Mucosa of gallbladder (tissue), 1 donor: ENCODE measurements at regions not wholly inside any gene's neighbourhood (a gene's known extent, or its start where the extent isn't known, plus 50 kb on each side); places are given as distances from the start of the nearest gene placed in this dataset.
"Not testable (repeated sequence)": the region's sequence is repeated elsewhere in the genome, so short reads cannot be mapped to it uniquely, and the experiment has no call there.

Experiments
- DNase-seq: peaks from one replicate; pipeline ENCODE4 v3.0.0-alpha.2; 2020; ENCODE audit warnings: low spot score
- donor health status: DM: no; HTN: no; CAD: no.

GRCh38 chr7:52584041-52584440, 451.4 kb upstream of the POM121L12 start:
- no peak for DNase-seq

- not testable (repeated sequence) for DNase-seq
These were observed 462.3 kb upstream of the POM121L12 start for GRCh38 chr7:52573141-52573540.

- DNase-seq = no peak
These were observed 464.4 kb upstream of the POM121L12 start for GRCh38 chr7:52571026-52571425.

- no peak for DNase-seq
These were observed 466.3 kb upstream of the POM121L12 start for GRCh38 chr7:52569151-52569550.

- DNase-seq = no peak
These were observed 469.5 kb upstream of the POM121L12 start for GRCh38 chr7:52565974-52566373.

- DNase-seq = no peak
These were observed 479.6 kb upstream of the POM121L12 start for GRCh38 chr7:52555805-52556204.

GRCh38 chr7:52547308-52547910, 488.0 kb upstream of the POM121L12 start:
- DNase-seq = peak; percentile 21

GRCh38 chr7:52541198-52541765, 494.2 kb upstream of the POM121L12 start:
- peak; percentile 33 for DNase-seq

GRCh38 chr7:52540041-52540440, 495.4 kb upstream of the POM121L12 start:
- DNase-seq = no peak

- no peak for DNase-seq
These were observed 496.0 kb upstream of the POM121L12 start for GRCh38 chr7:52539414-52539813.

- no peak for DNase-seq
These were observed 498.4 kb upstream of the POM121L12 start for GRCh38 chr7:52537051-52537450.

- no peak for DNase-seq
These were observed 509.6 kb upstream of the POM121L12 start for GRCh38 chr7:52525772-52526341.

GRCh38 chr7:52518869-52519268, 516.6 kb upstream of the POM121L12 start:
- DNase-seq = no peak

- no peak for DNase-seq
These were observed 522.8 kb upstream of the POM121L12 start for GRCh38 chr7:52512656-52513055.

- no peak for DNase-seq
These were observed 527.7 kb upstream of the POM121L12 start for GRCh38 chr7:52507546-52508255.

- no peak for DNase-seq
These were observed 529.1 kb upstream of the POM121L12 start for GRCh38 chr7:52506325-52506724.

- DNase-seq = no peak
These were observed 530.9 kb upstream of the POM121L12 start for GRCh38 chr7:52504561-52504960.

- no peak for DNase-seq
These were observed 533.2 kb upstream of the POM121L12 start for GRCh38 chr7:52502281-52502680.

GRCh38 chr7:52501696-52502095, 533.7 kb upstream of the POM121L12 start:
- DNase-seq = no peak

GRCh38 chr7:52500841-52501240, 534.6 kb upstream of the POM121L12 start:
- DNase-seq = no peak

- no peak for DNase-seq
These were observed 537.1 kb upstream of the POM121L12 start for GRCh38 chr7:52498366-52498765.

- no peak for DNase-seq
These were observed 549.2 kb upstream of the POM121L12 start for GRCh38 chr7:52486267-52486666.

- no peak for DNase-seq
These were observed 553.4 kb upstream of the POM121L12 start for GRCh38 chr7:52482076-52482475.
